ENCODE measurements at regions not wholly inside any gene's neighbourhood (a gene's known extent, or its start where the extent isn't known, plus 50 kb on each side); places are given as distances from the start of the nearest gene placed in this dataset.
A peak's percentile ranks its signal among the peaks of the same experiment; 100 is the strongest.

- no peak for DNase-seq
These were observed 127.5 kb upstream of the CDH13 start for GRCh38 chr16:82499302-82499701.

- no peak for DNase-seq
These were observed 129.6 kb upstream of the CDH13 start for GRCh38 chr16:82497139-82497538.

GRCh38 chr16:82488460-82488859 is 138.3 kb upstream of the CDH13 start:
- no peak for DNase-seq

GRCh38 chr16:82481455-82481854 is 145.3 kb upstream of the CDH13 start:
- no peak for DNase-seq

GRCh38 chr16:82476786-82477185 is 150.0 kb upstream of the CDH13 start:
- DNase-seq: no peak

- no peak for DNase-seq
These were observed 156.1 kb upstream of the CDH13 start for GRCh38 chr16:82470620-82471152.

- DNase-seq: no peak
These were observed 156.8 kb upstream of the CDH13 start for GRCh38 chr16:82470016-82470415.

GRCh38 chr16:82464187-82464586 is 162.6 kb upstream of the CDH13 start:
- DNase-seq: no peak

- DNase-seq: no peak
These were observed 166.0 kb upstream of the CDH13 start for GRCh38 chr16:82460766-82461165.

- DNase-seq: no peak
These were observed 167.1 kb upstream of the CDH13 start for GRCh38 chr16:82459580-82460256.

- peak in 38 of 51 donors; percentile 1 to 66 (median 18) for DNase-seq
These were observed 170.1 kb upstream of the CDH13 start for GRCh38 chr16:82456683-82457082.

GRCh38 chr16:82454566-82454965 is 172.2 kb upstream of the CDH13 start:
- DNase-seq: no peak

GRCh38 chr16:82454152-82454551 is 172.6 kb upstream of the CDH13 start:
- DNase-seq: no peak

GRCh38 chr16:82452004-82452756 is 174.6 kb upstream of the CDH13 start:
- no peak for DNase-seq

- no peak for DNase-seq
These were observed 175.3 kb upstream of the CDH13 start for GRCh38 chr16:82451449-82451848.

- DNase-seq: no peak
These were observed 186.4 kb upstream of the CDH13 start for GRCh38 chr16:82440336-82440735.

- DNase-seq: peak in 1 of 51 donors; percentile 3
These were observed 187.0 kb upstream of the CDH13 start for GRCh38 chr16:82439678-82440293.

- DNase-seq: no peak
These were observed 193.7 kb upstream of the CDH13 start for GRCh38 chr16:82433042-82433441.

- peak in 10 of 51 donors; percentile 2 to 31 (median 15) for DNase-seq
These were observed 194.5 kb upstream of the CDH13 start for GRCh38 chr16:82432261-82432660.

GRCh38 chr16:82425661-82426060 is 201.1 kb upstream of the CDH13 start:
- DNase-seq: no peak

GRCh38 chr16:82421851-82422250 is 204.9 kb upstream of the CDH13 start:
- no peak for DNase-seq

- DNase-seq: no peak
These were observed 207.4 kb upstream of the CDH13 start for GRCh38 chr16:82419332-82419731.
